B cell (primary cell): ENCODE measurements at regions not wholly inside any gene's neighbourhood (a gene's known extent, or its start where the extent isn't known, plus 50 kb on each side); places are given as distances from the start of the nearest gene placed in this dataset.
"Not testable (repeated sequence)": the region's sequence is repeated elsewhere in the genome, so short reads cannot be mapped to it uniquely, and the experiment has no call there.

Experiments used
- EZH2 ChIP-seq: IDR thresholded peaks from 2 replicates; pipeline ENCODE4 v1.6.1; 2012; ENCODE audit warnings: borderline replicate concordance, low read depth, mild to moderate bottlenecking, moderate library complexity, low read length; ENCODE audit not compliant: insufficient read depth, poor library complexity, severe bottlenecking
- TF ChIP-seq, protein P1 (sequence below): fragments of 200-600 bp; IDR thresholded peaks from one replicate; pipeline ENCODE4 v1.8.0; 2022; ENCODE audit warnings: antibody characterized with exemption, mild to moderate bottlenecking

DNA sequence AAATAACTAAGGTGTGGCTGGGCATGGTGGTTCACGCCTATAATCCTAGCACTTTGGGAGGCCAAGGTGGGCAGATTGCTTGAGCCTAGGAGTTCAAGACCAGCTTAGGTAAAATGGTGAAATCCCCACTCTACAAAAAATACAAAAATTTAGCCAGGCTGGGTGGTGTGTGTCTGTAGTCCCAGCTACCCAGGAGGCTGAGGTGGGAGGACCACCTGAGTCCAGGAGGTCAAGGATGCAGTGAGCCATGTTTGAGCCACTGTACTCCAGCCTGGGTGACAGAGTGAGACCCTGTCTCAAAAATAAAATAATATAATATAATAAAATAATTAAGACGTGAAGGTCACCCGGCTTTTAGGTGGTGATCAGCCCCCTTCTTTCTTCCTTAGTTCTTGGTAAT is 58.0 kb upstream of the SUB1 start:
- TF ChIP-seq, protein P1, sequence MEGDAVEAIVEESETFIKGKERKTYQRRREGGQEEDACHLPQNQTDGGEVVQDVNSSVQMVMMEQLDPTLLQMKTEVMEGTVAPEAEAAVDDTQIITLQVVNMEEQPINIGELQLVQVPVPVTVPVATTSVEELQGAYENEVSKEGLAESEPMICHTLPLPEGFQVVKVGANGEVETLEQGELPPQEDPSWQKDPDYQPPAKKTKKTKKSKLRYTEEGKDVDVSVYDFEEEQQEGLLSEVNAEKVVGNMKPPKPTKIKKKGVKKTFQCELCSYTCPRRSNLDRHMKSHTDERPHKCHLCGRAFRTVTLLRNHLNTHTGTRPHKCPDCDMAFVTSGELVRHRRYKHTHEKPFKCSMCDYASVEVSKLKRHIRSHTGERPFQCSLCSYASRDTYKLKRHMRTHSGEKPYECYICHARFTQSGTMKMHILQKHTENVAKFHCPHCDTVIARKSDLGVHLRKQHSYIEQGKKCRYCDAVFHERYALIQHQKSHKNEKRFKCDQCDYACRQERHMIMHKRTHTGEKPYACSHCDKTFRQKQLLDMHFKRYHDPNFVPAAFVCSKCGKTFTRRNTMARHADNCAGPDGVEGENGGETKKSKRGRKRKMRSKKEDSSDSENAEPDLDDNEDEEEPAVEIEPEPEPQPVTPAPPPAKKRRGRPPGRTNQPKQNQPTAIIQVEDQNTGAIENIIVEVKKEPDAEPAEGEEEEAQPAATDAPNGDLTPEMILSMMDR, result not testable (repeated sequence)
- not testable (repeated sequence) for TF ChIP-seq EZH2
